EH (cell line): ENCODE measurements at regions not wholly inside any gene's neighbourhood (a gene's known extent, or its start where the extent isn't known, plus 50 kb on each side); places are given as distances from the start of the nearest gene placed in this dataset.

Experiments used
- DNase-seq: peaks from one replicate; pipeline ENCODE4 v3.0.0-alpha.2; 2015; ENCODE audit warnings: low read depth

- no peak for DNase-seq
These were observed 54.7 kb upstream of the ZNF423 start for GRCh38 chr16:49910541-49911071.

DNA sequence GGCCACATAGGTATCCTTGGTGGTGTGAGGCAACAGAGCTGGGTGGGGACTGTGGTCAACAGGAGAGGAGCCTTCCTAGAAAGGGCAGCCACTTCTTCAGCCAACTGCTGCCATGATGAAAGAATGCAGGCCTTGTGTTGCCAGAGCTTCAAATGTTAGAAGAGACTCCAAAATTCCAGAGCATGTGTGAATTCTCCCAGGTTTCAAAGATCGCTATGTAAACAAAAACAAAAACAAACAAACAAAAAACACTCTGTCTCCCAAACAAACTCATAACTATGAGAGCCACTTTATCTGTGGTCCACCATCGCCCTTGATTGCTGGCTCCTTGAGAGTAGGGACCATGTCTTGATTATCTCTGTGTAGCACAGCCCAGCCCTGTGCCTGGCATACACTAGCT, 55.5 kb upstream of the ZNF423 start:
- DNase-seq: no peak

GRCh38 chr16:49912721-49913120, 56.8 kb upstream of the ZNF423 start:
- DNase-seq: no peak

GRCh38 chr16:49913720-49914119, 57.8 kb upstream of the ZNF423 start:
- DNase-seq: no peak

DNA sequence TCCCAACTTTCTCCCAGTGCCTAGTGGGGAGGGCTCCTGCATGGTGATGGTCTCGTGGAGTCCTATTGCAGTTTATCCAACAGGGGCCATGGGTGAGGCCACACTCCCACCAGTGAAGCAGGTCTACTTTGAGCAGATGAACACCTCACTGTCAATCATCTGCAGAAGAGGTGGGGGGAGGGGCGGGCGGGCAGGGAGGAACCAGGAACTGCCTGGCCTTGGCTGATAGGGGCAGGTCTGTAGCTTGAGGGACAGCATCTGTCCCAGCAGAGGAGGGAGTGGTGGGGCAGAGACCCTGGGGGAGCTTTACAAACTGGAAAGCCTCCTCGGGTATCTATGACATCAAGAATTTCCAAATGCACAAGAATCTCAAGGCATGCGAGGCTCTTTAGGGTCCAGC, 58.7 kb upstream of the ZNF423 start:
- DNase-seq: no peak

GRCh38 chr16:49918257-49918656, 62.3 kb upstream of the ZNF423 start:
- no peak for DNase-seq

DNA sequence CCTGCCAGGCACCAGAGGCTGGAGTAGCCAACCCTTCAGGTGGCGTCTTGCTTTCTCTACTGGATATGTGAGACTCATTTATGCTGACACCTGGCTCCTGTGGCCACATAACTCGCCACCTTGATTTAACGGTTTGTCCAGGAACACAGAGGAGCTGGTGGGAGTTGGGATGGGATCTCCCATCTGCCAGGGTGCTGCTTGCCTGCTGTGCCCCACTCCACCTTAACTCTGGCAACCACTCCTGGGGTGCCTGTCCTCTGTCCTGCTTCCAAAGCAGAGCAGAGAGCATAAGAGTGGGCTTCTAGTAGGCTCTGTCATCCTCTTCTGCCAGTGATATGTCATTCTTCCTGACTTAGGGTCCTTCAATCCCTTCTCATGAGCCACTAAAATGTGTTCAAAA, 63.4 kb upstream of the ZNF423 start:
- no peak for DNase-seq

DNA sequence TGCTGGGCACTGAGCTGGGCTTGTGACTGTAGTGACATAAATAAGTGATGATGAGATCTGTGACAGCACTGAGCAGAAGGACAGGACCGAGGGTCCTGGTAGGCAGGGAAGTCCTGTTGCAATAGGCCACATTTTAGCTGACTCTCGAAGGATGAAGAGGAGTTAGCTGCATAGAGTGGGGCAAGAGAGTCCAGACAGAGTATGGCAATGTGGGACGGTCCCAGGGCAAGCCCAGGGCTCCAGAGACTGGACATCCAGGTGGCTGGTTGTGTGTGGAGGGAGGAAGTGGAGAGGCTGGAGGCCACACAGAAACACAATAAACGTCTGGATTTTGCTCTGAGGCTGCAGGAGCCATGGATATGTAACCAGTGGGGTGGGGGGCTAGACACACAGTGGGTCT, 64.5 kb upstream of the ZNF423 start:
- no peak for DNase-seq

- DNase-seq: no peak
These were observed 65.2 kb upstream of the ZNF423 start for GRCh38 chr16:49921106-49921505.

DNA sequence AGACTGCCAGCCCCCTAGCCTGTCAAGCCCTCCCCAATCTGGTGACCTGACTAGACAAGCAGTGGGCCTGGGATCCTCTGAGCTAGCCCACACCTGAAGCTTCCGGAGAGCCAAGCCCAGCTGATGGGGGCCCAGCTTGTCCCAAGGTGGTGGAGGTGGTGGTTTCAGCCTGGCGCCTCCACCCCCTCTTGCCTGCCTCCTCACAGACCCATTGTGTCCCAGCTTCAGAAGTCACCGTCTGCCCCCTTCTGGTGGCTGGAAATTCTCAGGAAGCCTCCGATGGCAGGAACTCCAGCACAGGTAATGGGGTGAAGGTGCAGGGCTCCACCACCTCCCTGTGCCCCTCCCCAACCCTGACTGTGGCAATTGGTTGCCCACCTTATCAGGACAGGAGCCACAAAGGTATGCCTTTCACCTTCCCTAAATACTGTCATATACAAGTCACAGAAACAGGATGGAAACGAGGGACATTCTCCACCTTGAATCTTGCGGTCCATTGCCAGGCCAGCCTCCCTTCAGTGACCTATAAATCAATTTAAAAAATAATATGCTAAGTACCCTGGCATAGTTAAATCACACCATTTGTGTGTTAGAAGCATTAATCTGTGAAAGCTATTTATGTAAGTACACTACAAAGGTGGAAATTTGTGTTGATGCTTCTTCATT, 66.0 kb upstream of the ZNF423 start:
- DNase-seq: peak; percentile 42

DNA sequence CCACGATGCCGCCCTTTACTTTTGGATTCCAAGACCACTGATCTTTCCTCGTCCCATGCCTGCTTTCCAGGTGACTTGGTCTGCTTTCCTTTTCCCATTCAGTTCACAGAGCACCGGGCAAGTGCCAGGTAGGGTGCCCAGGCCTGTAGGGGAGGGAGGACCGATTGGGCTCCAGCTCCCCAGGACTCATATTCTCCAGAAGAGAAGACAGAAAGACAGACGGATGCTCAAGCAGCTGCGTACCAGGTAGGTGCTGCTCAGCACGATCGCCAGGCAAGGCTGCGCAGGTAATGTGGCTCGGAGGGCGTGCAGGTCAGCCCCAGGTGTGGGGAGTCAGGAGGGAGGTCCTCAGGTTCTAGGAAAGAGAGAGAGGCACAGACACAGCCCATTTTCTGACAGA, 67.5 kb upstream of the ZNF423 start:
- no peak for DNase-seq

- peak; percentile 13 for DNase-seq
These were observed 68.2 kb upstream of the ZNF423 start for GRCh38 chr16:49924078-49924477.

- DNase-seq: no peak
These were observed 71.0 kb upstream of the ZNF423 start for GRCh38 chr16:49926941-49927340.

DNA sequence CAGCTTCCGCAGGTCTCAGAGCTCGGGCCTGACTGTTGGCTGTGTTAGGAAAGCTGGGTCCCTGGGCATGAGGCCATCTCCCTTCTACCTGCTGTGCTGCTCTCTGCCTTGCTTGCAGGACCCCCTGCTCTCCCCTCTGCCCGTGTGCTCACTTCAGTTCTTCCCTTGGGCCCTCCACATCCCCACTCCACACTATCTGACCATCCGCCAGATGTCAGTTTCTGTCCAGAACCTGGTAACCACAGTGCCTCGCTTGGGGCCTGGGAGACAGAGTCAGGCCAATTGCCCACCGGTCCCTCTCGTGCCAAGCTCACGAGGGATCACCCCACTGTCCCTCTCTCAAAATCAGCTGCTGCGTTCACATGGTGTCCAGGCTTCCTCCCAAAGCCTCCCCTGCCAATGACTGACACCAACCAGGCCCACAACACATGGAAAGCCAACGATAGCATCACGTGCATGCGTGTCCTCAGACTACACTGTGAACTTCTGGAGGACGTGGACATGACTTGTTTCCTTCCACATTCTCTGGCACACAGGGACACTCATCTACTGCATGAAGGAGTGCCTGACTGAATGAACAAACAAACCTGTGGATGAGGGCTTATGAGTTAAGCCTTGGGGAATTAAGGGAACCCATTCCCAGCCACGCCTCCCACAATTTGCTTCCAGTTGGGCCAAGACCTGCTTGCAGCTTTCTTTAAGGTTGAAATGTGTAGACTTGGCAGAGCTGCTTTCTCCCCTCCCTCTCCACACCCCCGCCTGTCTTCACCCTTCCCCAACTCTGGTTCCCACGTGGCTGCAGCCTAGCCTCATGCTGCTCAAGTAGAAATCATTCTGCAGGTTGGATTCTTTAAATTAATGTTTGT, 72.5 kb upstream of the ZNF423 start:
- no peak for DNase-seq

- no peak for DNase-seq
These were observed 73.7 kb upstream of the ZNF423 start for GRCh38 chr16:49929626-49930025.

DNA sequence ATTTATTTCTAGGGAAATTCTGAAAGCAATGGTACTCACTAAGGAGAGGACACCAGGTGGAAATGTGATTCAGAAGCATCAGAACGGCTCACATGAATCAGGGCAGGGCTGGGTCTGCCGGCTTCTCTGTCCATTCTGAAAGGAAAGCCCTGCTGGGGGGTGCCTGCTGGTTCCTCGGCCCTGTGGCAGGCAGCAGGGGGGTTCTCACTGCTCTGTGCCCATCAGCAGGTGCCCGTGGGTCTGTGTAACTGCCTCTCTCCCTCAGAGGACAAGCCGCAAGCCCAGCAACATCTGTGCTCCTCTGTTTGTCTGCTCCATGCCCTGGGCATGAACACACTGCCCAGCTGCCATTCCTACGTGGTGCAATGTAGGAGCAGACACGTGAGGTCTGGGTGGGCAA, 74.9 kb upstream of the ZNF423 start:
- no peak for DNase-seq

DNA sequence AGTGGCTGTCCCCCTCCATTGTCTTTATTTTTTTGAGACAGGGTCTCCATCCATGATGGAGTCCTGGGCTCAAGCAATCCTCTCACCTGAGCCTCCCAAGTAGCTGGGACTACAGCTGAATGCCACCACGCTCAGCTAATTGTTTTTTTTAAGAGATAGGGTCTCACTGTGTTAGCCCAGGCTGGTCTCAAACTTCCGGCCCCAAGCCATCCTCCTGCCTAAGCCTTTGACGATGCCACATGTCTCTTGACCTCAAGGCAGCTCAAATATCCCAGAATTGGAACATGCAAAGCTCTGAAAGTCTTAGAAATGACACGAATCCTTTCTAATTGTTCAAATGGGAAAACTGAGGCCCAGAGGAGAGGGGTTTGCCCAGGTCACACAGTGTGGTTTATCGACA, 75.4 kb upstream of the ZNF423 start:
- DNase-seq: no peak

- DNase-seq: no peak
These were observed 76.0 kb upstream of the ZNF423 start for GRCh38 chr16:49931916-49932315.

DNA sequence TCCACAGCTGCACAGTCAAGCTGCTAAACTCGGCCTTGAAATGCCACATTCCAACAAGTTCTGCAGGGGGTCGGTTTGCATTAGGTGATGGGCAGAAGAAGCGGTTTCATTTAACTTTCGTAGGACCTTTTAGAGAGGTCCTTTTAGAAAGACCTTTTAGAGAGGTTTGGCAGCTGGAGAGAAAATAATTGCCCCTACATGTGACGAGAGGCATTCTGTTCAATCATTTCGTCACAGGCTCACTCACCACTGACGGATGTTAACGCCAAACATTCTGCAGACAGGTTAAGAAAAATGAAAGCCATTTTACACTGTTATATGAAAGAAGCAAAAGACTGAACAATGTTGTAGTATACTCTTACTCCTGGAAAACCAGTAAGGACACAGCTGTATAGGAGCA, 76.5 kb upstream of the ZNF423 start:
- DNase-seq: no peak

- peak; percentile 65 for DNase-seq
These were observed 77.0 kb upstream of the ZNF423 start for GRCh38 chr16:49932946-49933345.

DNA sequence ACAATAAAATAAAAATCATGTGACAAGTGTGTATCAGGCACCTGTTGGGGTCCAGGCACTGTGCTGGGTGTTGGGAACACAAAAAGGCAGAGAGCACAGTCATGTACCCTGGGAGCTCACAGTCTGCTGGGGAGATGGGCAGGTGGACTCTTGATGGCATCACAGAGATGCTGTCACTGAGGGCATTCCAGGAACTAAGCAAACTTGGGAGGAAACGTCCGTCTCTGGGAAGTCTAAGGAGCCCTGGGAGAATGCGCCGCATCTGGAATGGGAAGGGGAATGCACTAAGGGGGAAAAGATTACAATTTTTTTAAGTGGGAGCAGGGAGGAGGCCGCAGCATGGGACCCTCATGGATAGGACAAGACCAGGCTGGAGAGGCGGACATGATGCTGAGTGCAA, 80.9 kb upstream of the ZNF423 start:
- DNase-seq: no peak

GRCh38 chr16:49937886-49938285, 82.0 kb upstream of the ZNF423 start:
- DNase-seq: no peak

DNA sequence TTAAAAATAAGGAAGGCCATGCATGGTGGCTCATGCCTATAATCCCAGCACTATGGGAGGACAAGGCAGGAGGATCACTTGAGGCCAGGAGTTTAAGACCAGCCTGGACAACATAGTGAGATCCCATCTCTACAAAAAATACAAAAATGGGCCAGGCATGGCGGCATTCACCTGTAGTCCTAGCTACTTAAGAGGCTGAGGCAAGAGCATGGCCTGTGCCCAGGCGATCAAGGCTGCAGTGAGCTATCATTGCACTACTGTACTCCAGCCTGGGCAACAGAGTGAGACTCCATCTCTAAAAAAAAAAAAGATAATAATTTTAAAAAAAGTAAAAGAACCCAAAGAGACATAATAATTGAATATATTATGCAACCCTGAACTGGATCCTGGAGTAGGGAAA, 83.6 kb upstream of the ZNF423 start:
- no peak for DNase-seq
